Testis (tissue), 2 donors: ENCODE measurements at regions not wholly inside any gene's neighbourhood (a gene's known extent, or its start where the extent isn't known, plus 50 kb on each side); places are given as distances from the start of the nearest gene placed in this dataset.

Experiments
- POLR2A ChIP-seq: fragments of 450-650 bp; IDR thresholded peaks from one replicate; pipeline ENCODE4 v1.6.1; 2017; ENCODE audit warnings: antibody characterized with exemption, mild to moderate bottlenecking, moderate library complexity
- TF ChIP-seq, protein P1 (sequence below), 3 experiments: fragments of 450-650 bp in 2 of 3; fragments of 200-600 bp in 1 of 3; sonication (generic) in 1 of 3; IDR thresholded peaks; one replicate each; pipeline ENCODE4 v1.5.1; 2016 to 2019; ENCODE audit warnings: antibody characterized with exemption in 3 of 3, mild to moderate bottlenecking in 2 of 3, moderate library complexity in 1 of 3

DNA sequence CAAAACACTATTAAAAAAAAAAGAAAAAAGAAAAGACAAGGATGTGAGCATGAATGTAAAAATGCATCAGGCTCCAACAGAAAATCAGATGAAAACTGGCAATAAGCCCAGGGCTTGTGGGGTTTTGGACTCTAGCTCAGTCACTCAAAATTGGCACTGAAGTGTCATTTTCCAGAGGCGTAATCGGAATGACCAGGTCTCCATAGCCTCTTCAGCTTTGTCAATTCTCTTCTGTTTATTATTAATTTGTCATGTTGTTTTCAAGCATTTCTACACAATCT, 137.2 kb upstream of the TRHDE start:
- TF ChIP-seq, protein P1, sequence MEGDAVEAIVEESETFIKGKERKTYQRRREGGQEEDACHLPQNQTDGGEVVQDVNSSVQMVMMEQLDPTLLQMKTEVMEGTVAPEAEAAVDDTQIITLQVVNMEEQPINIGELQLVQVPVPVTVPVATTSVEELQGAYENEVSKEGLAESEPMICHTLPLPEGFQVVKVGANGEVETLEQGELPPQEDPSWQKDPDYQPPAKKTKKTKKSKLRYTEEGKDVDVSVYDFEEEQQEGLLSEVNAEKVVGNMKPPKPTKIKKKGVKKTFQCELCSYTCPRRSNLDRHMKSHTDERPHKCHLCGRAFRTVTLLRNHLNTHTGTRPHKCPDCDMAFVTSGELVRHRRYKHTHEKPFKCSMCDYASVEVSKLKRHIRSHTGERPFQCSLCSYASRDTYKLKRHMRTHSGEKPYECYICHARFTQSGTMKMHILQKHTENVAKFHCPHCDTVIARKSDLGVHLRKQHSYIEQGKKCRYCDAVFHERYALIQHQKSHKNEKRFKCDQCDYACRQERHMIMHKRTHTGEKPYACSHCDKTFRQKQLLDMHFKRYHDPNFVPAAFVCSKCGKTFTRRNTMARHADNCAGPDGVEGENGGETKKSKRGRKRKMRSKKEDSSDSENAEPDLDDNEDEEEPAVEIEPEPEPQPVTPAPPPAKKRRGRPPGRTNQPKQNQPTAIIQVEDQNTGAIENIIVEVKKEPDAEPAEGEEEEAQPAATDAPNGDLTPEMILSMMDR (IDR thresholded peaks at IDR 0.05) = no peak
- TF ChIP-seq POLR2A = no peak
